ENCODE measurements at regions not wholly inside any gene's neighbourhood (a gene's known extent, or its start where the extent isn't known, plus 50 kb on each side); places are given as distances from the start of the nearest gene placed in this dataset.

DNA sequence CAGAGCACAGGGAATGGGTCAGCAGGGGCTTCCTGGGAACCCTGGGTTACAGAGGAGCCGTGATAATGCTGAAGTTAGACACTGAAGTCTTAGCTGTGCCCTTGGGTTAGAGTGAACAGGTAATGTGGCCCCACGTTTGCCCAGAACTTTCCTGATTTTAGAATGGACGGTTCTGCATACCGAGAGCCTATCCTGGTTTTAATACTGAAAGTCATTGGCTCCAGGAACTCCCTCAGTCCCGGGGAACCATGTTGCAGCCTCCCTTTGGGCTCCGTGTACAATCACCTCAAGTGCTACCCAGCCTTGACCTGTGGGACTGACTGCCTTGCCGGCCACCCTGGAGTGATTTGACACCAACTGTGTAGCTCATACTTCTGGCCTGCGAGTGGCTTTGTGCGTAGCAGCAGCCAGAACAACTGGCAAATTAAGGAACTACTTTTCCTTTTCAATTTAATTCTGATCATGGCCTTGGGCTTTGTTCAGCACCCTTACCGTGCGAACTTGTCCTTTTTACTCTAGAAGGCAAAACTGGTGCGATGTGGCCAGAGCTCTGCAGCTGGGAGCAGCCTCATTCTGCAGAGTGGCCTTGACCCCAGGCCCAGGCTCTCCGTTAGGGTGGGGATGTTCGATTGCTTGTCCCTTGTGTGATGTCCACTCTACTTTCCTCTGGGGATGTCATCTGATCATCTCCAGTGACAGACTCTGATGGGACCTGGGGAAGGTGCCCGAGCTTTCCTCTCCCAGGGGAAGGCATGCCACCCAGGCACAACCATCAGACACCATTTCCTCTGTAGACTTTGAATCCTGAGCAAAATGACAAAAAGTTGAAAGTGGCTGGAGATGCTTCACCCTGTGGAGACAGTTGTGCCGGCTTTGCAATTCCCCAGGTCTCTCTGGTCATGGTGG is 265.9 kb downstream of the GLRX3 start:
- no peak for DNase-seq (ENCODE audit: low read depth)

DNA sequence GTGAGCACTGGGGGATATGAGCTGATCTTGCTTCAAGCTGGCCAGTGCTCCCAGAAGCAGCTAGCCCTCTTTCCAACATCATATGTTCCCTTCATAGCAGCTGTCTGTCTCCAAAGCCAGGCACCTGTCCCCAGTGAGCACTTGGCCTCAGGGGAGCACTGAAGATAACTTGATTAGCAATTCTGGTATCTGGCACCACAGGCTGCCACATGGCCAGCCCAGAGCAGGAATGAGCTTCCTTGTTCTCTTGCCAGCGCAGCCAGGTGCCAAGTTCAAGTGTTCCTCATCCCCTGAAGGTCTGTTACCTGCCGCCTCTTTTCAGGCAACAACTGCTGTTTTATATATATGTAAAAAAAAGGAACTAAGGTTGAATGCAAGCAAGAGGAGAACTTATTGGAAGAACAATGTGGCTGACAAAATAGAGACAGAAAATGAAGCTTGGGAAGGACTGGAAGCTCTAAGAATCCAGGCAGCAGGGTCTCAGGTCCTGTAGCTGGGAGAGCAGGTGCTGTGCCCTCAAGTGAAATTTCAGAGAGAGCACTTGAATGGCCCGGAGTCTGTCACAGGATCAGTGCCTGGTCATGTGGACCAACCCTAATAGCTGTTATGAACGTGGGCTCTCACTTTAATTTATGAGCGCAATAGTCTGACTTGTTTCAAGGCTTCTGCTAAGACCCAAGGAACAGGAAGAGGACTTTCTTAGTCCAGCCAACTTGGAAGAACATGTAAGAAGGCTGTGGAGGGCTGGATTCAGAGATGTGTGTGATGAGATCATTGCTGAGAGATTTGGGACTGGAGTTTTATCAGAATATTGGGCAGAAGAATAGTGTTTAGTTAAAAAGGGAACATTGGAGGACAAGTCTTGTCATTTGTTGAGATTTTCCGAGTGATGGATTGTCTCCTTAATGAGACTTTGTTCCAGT is 267.2 kb downstream of the GLRX3 start:
- DNase-seq (ENCODE audit: low read depth), result no peak

- DNase-seq (ENCODE audit: low read depth), result no peak
Observed at GRCh38 chr10:130404476-130405055, 268.4 kb downstream of the GLRX3 start.

DNA sequence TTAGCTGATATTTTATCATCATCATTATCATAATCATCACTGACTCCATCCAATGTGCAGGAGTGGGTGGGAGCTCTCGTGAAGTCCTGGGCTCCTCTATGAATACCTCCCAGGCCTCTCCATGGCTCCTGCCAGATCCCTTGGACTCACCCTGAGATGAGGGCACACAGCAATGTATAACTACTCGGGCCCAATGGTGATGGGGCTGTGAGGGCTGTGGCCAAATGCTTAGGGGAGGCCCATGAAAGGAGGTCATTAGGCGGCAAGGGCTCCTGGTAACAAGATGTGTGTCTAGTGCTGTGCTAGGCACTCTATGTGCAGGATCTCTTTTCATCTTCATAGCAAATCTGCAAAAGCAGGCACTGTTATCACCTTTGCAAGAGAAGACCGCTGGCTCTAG is 270.9 kb downstream of the GLRX3 start:
- no peak for DNase-seq (ENCODE audit: low read depth)

DNA sequence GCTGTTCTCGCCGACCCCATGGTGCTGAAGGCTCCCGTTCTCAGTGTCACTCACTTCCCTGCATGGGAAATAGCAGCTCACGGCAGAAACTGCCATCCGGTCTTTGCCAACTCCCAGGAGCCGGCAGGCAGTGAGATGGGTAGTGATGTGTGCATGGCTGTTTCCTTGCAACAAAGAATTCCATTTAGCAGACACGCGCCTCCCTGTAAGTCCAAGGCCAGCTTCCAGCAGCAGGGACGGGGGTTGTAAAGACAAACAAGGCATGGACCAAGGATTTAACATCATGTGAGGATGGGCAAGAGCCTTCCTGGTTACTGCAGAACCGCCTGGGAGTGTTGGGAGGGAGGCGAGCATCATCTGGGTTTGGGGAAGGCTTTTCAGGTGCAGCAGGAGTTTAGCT is 273.1 kb downstream of the GLRX3 start:
- no peak for DNase-seq (ENCODE audit: low read depth)

GRCh38 chr10:130409931-130410330 is 273.7 kb downstream of the GLRX3 start:
- no peak for DNase-seq (ENCODE audit: low read depth)

DNA sequence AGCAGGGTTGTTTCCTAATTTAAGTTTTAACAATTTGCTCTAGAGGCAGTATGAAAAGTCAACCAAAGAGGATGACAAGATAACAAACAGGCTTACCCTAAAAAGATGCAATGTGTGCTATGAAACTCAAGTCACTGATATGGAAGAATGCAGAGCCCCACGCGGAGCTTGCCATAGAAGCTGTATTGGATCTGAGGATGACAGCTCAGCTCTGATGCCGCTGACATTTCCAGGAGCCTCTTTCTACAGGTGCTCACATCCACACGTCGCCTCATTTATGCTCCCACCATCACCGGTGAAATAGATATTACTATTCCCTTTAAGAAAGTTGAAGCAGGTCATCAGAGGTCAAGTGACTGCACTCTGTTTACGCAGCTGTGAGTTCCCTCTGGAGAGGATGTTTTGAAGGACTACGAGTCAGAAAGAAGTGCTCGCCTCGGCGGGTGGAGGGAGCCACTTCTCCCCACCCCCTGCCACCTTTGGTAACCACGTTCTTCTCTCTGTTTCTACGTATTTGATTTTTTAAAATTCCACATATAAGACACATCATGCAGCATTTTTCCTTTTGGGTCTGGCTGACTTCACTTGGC is 275.4 kb downstream of the GLRX3 start:
- no peak for DNase-seq (ENCODE audit: low read depth)

DNA sequence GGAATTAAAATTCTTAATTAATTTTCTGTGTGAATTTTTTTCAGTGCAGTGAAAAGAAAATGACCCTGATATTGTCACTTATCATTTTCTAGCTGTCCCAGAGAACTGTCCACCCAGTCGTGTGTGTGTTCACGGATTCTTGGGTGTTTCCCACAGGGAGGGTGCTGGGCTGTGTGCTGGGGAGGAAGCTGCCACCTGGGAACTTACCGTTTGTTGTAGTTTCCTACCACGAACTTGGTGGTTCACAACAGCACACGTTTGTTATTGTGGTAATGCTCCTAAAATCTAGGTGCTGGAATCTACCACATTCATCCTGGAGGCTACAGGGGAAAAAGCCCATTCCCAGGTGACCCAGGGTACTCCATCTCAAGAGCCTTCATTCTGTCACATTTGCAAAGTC is 276.1 kb downstream of the GLRX3 start:
- no peak for DNase-seq (ENCODE audit: low read depth)

DNA sequence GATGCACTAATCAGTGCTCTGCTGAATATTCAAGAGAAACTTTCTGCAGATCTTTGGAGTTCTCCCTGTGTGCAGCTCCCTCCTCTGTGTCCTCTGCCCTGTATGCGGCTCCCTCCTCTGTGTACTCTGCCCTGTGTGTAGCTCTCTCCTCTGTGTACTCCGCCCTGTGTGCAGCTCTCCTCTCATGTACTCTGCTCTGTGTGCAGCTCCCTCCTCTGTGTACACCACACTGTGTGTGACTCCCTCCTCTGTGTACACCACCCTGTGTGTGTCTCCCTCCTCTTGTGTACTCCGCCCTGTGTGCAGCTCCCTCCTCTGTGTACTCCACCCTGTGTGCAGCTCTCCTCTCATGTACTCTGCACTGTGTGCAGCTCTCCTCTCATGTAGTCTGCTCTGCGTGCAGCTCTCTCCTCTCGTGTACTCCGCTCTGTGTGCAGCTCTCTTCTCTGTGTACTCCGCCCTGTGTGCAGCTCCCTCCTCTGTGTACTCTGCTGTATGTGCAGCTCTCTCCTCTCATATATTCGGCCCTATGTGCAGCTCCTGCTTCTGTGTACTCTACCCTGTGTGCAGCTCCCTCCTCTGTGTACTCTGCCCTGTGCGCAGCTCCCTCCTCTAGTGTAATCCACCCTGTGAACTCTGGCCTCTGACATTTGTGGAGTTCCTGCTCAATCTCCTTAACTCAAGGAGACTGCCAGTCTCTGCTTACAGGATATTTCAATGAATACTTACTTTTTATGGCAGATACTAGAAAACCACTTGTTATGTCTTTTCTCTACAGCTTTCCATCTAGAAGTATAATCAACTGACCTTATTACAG is 280.4 kb downstream of the GLRX3 start:
- DNase-seq (ENCODE audit: low read depth), result no peak

GRCh38 chr10:130418731-130419130 is 282.5 kb downstream of the GLRX3 start:
- DNase-seq (ENCODE audit: low read depth), result no peak

GRCh38 chr10:130421909-130422308 is 285.7 kb downstream of the GLRX3 start:
- no peak for DNase-seq (ENCODE audit: low read depth)

DNA sequence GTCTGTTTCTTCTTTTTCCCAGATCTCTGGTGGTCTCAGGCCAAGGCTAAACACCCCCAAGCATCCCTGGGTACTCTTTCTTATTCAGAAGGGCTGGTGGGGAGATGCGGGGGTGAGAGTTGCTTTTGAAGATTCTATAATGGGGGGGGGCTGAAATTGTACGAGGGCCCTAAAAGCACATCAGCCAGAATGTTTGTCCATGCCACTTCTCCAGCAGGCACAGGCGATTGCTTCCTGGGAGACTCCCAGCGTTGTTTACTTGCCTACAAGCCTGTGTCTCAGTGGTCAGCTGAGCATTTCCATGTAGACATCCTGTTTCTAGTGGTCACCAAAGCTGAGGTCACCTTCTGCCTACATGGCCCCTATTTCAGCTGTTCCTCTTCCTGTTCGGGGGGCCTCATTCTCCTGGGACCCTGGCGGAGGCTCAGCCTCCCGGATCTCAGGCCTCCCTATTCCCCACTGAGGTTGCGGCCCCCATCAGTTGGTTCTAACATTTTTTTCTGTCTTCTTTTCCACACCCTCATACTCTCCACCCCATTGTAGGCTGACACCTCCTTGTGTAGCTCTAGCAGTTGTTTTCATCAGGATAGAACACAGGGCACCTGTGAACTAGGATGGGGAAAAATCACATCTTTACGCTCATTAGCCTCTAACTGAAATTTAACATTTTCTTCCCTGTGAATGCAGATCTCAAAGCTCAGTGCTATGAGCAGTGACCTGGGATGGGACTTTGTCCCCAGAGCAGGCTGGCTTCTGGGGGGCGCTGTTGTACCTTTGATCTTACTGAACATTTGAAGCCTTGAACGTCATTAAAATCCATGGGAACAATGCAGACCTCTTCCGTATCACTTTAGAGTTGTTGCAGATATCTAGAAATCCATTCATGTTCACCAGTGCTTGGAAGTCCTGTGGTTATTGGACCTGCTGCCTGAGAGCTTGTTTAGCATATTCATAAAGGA is 286.5 kb downstream of the GLRX3 start:
- no peak for DNase-seq (ENCODE audit: low read depth)

DNA sequence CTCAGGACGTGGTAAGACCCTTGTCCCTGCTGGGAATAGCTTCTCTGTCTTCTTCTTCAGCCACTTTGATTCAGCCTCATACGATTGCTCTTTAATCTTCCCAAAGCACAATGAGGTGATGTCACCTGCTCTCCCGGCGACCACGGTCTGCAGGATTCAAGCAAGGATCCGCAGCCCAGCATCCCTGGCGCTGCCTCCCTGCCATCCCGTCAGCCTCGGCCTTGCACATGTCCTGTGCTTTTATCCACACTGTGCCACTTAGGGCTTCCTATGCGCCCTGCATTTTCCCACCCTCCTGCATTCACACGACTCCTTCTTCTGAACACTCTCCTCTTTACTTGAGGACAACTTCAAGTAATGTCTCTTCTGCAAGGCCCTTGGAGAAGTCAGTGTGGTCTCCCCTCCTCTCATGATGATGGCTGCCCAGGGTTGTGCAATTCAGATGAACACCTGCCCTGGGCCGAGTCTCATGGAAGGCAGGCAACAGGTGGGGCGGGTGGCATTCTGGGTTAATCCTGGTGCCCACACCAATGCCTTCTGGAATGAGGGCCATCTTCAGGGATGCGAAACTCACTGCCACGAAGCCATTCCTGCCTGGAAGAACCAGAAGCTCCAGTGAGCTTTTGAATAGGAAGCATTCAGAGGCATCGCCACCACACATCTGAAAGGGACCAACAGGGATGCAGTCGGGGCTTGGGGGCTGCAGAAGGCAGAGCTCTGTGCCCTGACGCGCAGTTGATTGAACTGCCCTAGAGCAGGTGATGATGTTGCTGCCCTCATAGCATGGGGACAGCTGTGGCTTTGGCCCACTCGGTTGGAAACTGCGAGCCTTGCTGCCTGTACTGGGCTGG is 287.5 kb downstream of the GLRX3 start:
- DNase-seq (ENCODE audit: low read depth), result no peak

- no peak for DNase-seq (ENCODE audit: low read depth)
Observed at GRCh38 chr10:130424418-130424817, 288.2 kb downstream of the GLRX3 start.

DNA sequence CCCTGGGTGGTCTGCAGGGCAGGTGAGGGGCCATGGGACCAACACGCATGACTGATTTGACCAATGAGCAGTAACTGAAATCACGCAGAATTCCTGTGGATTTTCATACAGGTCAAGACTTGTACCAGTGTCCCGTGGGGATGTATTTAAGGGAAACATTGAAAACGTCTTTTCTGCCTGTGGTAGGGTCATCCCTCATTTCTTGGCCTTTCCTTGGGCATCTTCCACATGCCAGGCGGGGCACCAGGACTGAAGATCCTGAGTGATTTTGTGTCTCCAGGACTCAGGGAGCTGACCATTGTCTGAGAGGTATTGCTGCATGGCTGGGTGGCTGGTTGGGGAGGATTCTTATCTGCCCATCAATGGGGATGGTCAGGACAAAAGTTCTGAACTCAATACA is 289.0 kb downstream of the GLRX3 start:
- no peak for DNase-seq (ENCODE audit: low read depth)

GRCh38 chr10:130425881-130426435 is 289.8 kb downstream of the GLRX3 start:
- no peak for DNase-seq (ENCODE audit: low read depth)

DNA sequence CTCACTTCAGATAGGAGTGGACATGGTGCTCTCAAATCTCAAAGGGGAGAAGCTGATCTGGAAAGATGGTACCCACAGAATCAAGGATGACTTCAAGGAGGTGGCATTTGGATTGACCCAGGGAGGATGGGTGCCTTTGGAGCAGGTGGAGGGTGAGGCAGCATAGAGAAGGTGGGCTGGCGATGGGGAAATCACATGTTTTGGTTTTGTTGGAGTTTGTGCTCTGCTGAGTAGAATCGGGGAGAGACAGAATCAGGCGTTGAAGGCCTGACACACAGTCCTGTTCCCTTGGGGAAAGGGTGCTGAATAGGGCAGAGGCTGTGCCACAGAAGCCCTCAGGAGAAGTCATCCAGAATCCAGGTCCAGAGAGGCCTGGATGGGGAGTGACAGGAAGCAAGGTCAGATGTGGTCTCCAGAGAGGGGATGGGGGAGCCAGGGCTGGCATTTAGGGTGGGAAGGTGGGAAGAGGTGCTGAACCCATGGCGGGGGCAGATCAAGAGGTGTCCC is 291.1 kb downstream of the GLRX3 start:
- DNase-seq (ENCODE audit: low read depth), result no peak

- no peak for DNase-seq (ENCODE audit: low read depth)
Observed at GRCh38 chr10:130428936-130429335, 292.7 kb downstream of the GLRX3 start.

DNA sequence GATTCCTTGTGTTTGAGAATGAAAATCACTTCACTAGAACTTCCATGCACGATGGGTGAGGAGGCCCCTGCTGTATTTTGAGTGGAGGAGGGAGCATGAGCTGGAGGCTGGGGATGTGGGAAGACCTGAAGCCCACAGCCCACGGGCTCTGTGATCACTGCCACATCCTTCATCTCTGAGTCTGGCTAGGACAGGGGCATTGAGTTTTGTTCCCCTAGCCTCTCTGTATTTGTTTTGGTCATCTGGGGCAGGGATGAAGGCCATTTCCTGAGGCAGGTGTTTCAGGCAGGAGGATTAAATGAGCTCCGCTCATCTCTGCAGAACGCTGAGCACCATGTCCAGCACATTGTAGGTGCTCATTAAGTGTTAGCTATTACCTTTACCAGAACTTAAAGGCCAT is 293.6 kb downstream of the GLRX3 start:
- no peak for DNase-seq (ENCODE audit: low read depth)
